PC-3 (cell line): ENCODE measurements at regions not wholly inside any gene's neighbourhood (a gene's known extent, or its start where the extent isn't known, plus 50 kb on each side); places are given as distances from the start of the nearest gene placed in this dataset.

Source experiments
- EZH2 ChIP-seq: fragments of 300-600 bp; sonication (generic); IDR thresholded peaks from one replicate; pipeline ENCODE4 v1.6.1; 2017; ENCODE audit warnings: antibody characterized with exemption, mild to moderate bottlenecking, low read length; ENCODE audit not compliant: unreplicated experiment
- TF ChIP-seq, protein P1 (sequence below): fragments of 300-600 bp; sonication (generic); conservative IDR thresholded peaks from 2 replicates; pipeline ENCODE4 v1.5.1; 2017; ENCODE audit warnings: antibody characterized with exemption, low read depth, mild to moderate bottlenecking, low read length

DNA sequence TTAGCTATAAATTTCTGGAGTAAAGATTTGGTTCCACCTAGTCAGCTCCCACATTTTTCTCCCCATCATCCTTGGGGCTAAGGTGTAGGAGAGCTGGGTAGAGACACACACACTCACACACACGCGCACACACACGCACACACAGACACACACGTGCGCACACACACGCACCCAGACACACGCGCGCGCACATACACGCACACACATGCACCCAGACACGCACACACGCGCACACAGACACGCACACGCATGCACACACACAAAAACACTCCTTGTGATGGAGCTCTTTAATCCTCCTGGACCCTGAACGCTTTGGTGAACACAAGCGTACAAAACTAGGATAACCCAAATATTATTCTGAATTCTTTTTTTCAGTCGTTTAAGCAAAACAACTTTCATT, 253.6 kb downstream of the C16orf95 start:
- TF ChIP-seq, protein P1, sequence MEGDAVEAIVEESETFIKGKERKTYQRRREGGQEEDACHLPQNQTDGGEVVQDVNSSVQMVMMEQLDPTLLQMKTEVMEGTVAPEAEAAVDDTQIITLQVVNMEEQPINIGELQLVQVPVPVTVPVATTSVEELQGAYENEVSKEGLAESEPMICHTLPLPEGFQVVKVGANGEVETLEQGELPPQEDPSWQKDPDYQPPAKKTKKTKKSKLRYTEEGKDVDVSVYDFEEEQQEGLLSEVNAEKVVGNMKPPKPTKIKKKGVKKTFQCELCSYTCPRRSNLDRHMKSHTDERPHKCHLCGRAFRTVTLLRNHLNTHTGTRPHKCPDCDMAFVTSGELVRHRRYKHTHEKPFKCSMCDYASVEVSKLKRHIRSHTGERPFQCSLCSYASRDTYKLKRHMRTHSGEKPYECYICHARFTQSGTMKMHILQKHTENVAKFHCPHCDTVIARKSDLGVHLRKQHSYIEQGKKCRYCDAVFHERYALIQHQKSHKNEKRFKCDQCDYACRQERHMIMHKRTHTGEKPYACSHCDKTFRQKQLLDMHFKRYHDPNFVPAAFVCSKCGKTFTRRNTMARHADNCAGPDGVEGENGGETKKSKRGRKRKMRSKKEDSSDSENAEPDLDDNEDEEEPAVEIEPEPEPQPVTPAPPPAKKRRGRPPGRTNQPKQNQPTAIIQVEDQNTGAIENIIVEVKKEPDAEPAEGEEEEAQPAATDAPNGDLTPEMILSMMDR, result no peak
- no peak for TF ChIP-seq EZH2
